Vagina (tissue), 2 donors: ENCODE measurements at regions not wholly inside any gene's neighbourhood (a gene's known extent, or its start where the extent isn't known, plus 50 kb on each side); places are given as distances from the start of the nearest gene placed in this dataset.

Experiments
- CTCF ChIP-seq, 3 experiments: fragments of 450-650 bp in 2 of 3; fragments of 200-600 bp in 1 of 3; sonication (generic) in 1 of 3; IDR thresholded peaks; one replicate each; pipeline ENCODE4 v1.5.1; 2017 to 2019; ENCODE audit warnings: antibody characterized with exemption in 3 of 3, mild to moderate bottlenecking in 2 of 3, moderate library complexity in 2 of 3
- POLR2A ChIP-seq, 2 donors: fragments of 450-650 bp; IDR thresholded peaks; one replicate each; pipeline ENCODE4 v1.6.1; 2017; ENCODE audit warnings: antibody characterized with exemption in 2 of 2, mild to moderate bottlenecking in 2 of 2, moderate library complexity in 2 of 2
- POLR2AphosphoS5 ChIP-seq, 2 donors: sonication (generic); formaldehyde crosslinking; IDR thresholded peaks; one replicate each; pipeline ENCODE4 v1.9.0; 2017; ENCODE audit warnings: antibody characterized with exemption in 2 of 2, mild to moderate bottlenecking in 2 of 2, low read depth in 1 of 2; ENCODE audit not compliant: insufficient read depth in 1 of 2

GRCh38 chr1:79603843-79604242 is 597.3 kb upstream of the ADGRL4 start:
- TF ChIP-seq POLR2A (IDR thresholded peaks at IDR 0.05) (no peak), POLR2AphosphoS5 (IDR thresholded peaks at IDR 0.05; ENCODE audit: insufficient read depth in 1 of 2, low read depth in 1 of 2) (no peak), CTCF (IDR thresholded peaks at IDR 0.05) (no peak)
